HG03280 (cell line): ENCODE measurements at regions not wholly inside any gene's neighbourhood (a gene's known extent, or its start where the extent isn't known, plus 50 kb on each side); places are given as distances from the start of the nearest gene placed in this dataset.

ENCODE experiments used
- ATAC-seq: cut with Tn5 transposase; IDR thresholded peaks from one replicate; pipeline ENCODE4 v1.9.1; 2021; ENCODE audit warnings: mild to moderate bottlenecking, moderate library complexity; ENCODE audit not compliant: unreplicated experiment

GRCh38 chr5:20680718-20681302 is 692.8 kb upstream of the CDH18 start:
- ATAC-seq, result no peak

- no peak for ATAC-seq
These were observed 690.9 kb upstream of the CDH18 start for GRCh38 chr5:20678814-20679298.

- ATAC-seq, result no peak
These were observed 690.4 kb upstream of the CDH18 start for GRCh38 chr5:20678386-20678785.

- ATAC-seq, result no peak
These were observed 672.6 kb upstream of the CDH18 start for GRCh38 chr5:20660588-20660987.

- no peak for ATAC-seq
These were observed 668.3 kb upstream of the CDH18 start for GRCh38 chr5:20656262-20656661.

- ATAC-seq, result no peak
These were observed 667.2 kb upstream of the CDH18 start for GRCh38 chr5:20655211-20655610.

- no peak for ATAC-seq
These were observed 666.7 kb upstream of the CDH18 start for GRCh38 chr5:20654746-20655145.

GRCh38 chr5:20654033-20654432 is 666.0 kb upstream of the CDH18 start:
- no peak for ATAC-seq

- no peak for ATAC-seq
These were observed 662.0 kb upstream of the CDH18 start for GRCh38 chr5:20649966-20650365.

- ATAC-seq, result no peak
These were observed 661.0 kb upstream of the CDH18 start for GRCh38 chr5:20648981-20649380.

- no peak for ATAC-seq
These were observed 648.7 kb upstream of the CDH18 start for GRCh38 chr5:20636686-20637085.

GRCh38 chr5:20619591-20619990 is 631.6 kb upstream of the CDH18 start:
- no peak for ATAC-seq

GRCh38 chr5:20618340-20618739 is 630.3 kb upstream of the CDH18 start:
- ATAC-seq, result no peak

GRCh38 chr5:20617841-20618240 is 629.8 kb upstream of the CDH18 start:
- no peak for ATAC-seq

- ATAC-seq, result no peak
These were observed 628.0 kb upstream of the CDH18 start for GRCh38 chr5:20615888-20616563.

GRCh38 chr5:20611620-20612019 is 623.6 kb upstream of the CDH18 start:
- no peak for ATAC-seq

- no peak for ATAC-seq
These were observed 622.7 kb upstream of the CDH18 start for GRCh38 chr5:20610681-20611080.

GRCh38 chr5:20609126-20609525 is 621.1 kb upstream of the CDH18 start:
- ATAC-seq, result no peak

GRCh38 chr5:20608567-20608966 is 620.6 kb upstream of the CDH18 start:
- ATAC-seq, result no peak

- no peak for ATAC-seq
These were observed 617.9 kb upstream of the CDH18 start for GRCh38 chr5:20605732-20606525.

GRCh38 chr5:20604992-20605391 is 617.0 kb upstream of the CDH18 start:
- no peak for ATAC-seq

- no peak for ATAC-seq
These were observed 613.7 kb upstream of the CDH18 start for GRCh38 chr5:20601678-20602100.
